KMS-11 (cell line): ENCODE measurements at regions not wholly inside any gene's neighbourhood (a gene's known extent, or its start where the extent isn't known, plus 50 kb on each side); places are given as distances from the start of the nearest gene placed in this dataset.

Experiments used
- H2AFZ ChIP-seq: fragments of 200-600 bp; sonication (generic); 2 replicates; pipeline ENCODE4 v1.6.1; 2016; ENCODE audit warnings: antibody characterized with exemption, mixed run types, low read depth
- H3K27ac ChIP-seq: fragments of 200-600 bp; sonication (generic); 2 replicates; pipeline ENCODE4 v1.6.1; 2016; ENCODE audit warnings: mild to moderate bottlenecking, mixed run types
- H3K27me3 ChIP-seq: fragments of 200-600 bp; sonication (generic); 2 replicates; pipeline ENCODE4 v1.6.1; 2017; ENCODE audit warnings: mild to moderate bottlenecking, low read depth, mixed run types, moderate library complexity; ENCODE audit not compliant: insufficient read depth
- H3K36me3 ChIP-seq: fragments of 200-600 bp; sonication (generic); 2 replicates; pipeline ENCODE4 v1.6.1; 2017; ENCODE audit warnings: mild to moderate bottlenecking, mixed run types; ENCODE audit not compliant: insufficient read depth
- H3K4me1 ChIP-seq: fragments of 200-600 bp; sonication (generic); 2 replicates; pipeline ENCODE4 v1.6.1; 2016; ENCODE audit warnings: mild to moderate bottlenecking, low read depth, mixed run types; ENCODE audit not compliant: poor library complexity, severe bottlenecking
- H3K4me2 ChIP-seq: fragments of 200-600 bp; sonication (generic); 2 replicates; pipeline ENCODE4 v1.7.0; 2016; ENCODE audit warnings: mild to moderate bottlenecking, mixed run types
- H3K4me3 ChIP-seq: fragments of 200-600 bp; sonication (generic); IDR thresholded peaks from 2 replicates; pipeline ENCODE4 v1.6.1; 2017; ENCODE audit warnings: low read depth, low read length, mixed read lengths; ENCODE audit not compliant: insufficient read depth
- H3K79me2 ChIP-seq: fragments of 200-600 bp; sonication (generic); 2 replicates; pipeline ENCODE4 v1.6.1; 2016; ENCODE audit warnings: low read depth, mixed run types; ENCODE audit not compliant: insufficient read depth
- H3K9ac ChIP-seq: fragments of 200-600 bp; sonication (generic); 2 replicates; pipeline ENCODE4 v1.6.1; 2016; ENCODE audit warnings: mild to moderate bottlenecking, mixed run types
- H4K20me1 ChIP-seq: fragments of 200-600 bp; sonication (generic); 2 replicates; pipeline ENCODE4 v1.6.1; 2016; ENCODE audit warnings: mild to moderate bottlenecking, mixed run types; ENCODE audit not compliant: insufficient read depth
- TF ChIP-seq, protein P1 (sequence below): fragments of 200-600 bp; sonication (generic); conservative IDR thresholded peaks from 2 replicates; pipeline ENCODE4 v1.6.1; 2017; ENCODE audit warnings: low read depth, mild to moderate bottlenecking, antibody characterized with exemption, low read length, moderate library complexity, mixed read lengths

- TF ChIP-seq, protein P1, sequence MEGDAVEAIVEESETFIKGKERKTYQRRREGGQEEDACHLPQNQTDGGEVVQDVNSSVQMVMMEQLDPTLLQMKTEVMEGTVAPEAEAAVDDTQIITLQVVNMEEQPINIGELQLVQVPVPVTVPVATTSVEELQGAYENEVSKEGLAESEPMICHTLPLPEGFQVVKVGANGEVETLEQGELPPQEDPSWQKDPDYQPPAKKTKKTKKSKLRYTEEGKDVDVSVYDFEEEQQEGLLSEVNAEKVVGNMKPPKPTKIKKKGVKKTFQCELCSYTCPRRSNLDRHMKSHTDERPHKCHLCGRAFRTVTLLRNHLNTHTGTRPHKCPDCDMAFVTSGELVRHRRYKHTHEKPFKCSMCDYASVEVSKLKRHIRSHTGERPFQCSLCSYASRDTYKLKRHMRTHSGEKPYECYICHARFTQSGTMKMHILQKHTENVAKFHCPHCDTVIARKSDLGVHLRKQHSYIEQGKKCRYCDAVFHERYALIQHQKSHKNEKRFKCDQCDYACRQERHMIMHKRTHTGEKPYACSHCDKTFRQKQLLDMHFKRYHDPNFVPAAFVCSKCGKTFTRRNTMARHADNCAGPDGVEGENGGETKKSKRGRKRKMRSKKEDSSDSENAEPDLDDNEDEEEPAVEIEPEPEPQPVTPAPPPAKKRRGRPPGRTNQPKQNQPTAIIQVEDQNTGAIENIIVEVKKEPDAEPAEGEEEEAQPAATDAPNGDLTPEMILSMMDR, result no peak
- Histone ChIP-seq H3K4me3 (no peak overlapping the region), H4K20me1 (no peaks in the 10 kb centered on the region), H3K9ac (no peak overlapping the region), H3K36me3 (no peaks in the 10 kb centered on the region), H3K27me3 (no peaks in the 10 kb centered on the region), H3K4me2 (no peak overlapping the region), H2AFZ (no peak overlapping the region), H3K4me1 (peaks cover 6% of the 10 kb centered on the region), H3K27ac (no peak overlapping the region), H3K79me2 (no peaks in the 10 kb centered on the region)
These were observed 251.9 kb downstream of the REEP3 start for GRCh38 chr10:63773106-63773505.

DNA sequence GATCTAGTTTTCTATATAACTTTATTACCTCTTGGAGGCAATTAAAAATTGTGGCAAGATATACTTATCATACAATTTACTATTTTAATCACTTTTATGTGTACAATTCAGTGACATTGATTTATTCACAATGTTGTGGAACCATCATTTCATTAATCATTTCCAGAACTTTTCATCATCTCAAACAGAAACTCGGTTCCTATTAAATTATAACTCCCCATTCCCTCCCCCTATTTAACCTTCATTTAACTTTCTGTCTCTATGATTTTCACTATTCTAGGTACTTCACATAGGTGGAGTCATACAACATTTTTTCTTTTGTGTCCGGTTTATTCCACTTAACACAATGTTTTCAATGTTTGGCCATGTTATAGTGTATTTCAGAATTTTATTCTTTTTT, 252.8 kb downstream of the REEP3 start:
- H3K9ac ChIP-seq, result no peak overlapping the region
- TF ChIP-seq, protein P1, result no peak

GRCh38 chr10:63780101-63780500, 258.9 kb downstream of the REEP3 start:
- no peak overlapping the region for H3K4me3 ChIP-seq
- no peaks in the 10 kb centered on the region for H3K79me2 ChIP-seq
- TF ChIP-seq, protein P1, result no peak
- H3K4me2 ChIP-seq, result no peak overlapping the region
- no peaks in the 10 kb centered on the region for H3K27me3 ChIP-seq
- no peaks in the 10 kb centered on the region for H4K20me1 ChIP-seq
- H3K4me1 ChIP-seq, result no peaks in the 10 kb centered on the region
- H3K36me3 ChIP-seq, result no peaks in the 10 kb centered on the region
- no peak overlapping the region for H3K27ac ChIP-seq
- no peak overlapping the region for H2AFZ ChIP-seq
- H3K9ac ChIP-seq, result no peak overlapping the region

More for the DNA sequence above, 252.8 kb downstream of the REEP3 start:
- Histone ChIP-seq H3K36me3 (no peaks in the 10 kb centered on the region), H4K20me1 (no peaks in the 10 kb centered on the region), H3K4me3 (no peak overlapping the region), H3K4me1 (peaks cover 6% of the 10 kb centered on the region), H2AFZ (no peak overlapping the region), H3K27me3 (no peaks in the 10 kb centered on the region), H3K27ac (no peak overlapping the region), H3K4me2 (no peak overlapping the region), H3K79me2 (no peaks in the 10 kb centered on the region)

DNA sequence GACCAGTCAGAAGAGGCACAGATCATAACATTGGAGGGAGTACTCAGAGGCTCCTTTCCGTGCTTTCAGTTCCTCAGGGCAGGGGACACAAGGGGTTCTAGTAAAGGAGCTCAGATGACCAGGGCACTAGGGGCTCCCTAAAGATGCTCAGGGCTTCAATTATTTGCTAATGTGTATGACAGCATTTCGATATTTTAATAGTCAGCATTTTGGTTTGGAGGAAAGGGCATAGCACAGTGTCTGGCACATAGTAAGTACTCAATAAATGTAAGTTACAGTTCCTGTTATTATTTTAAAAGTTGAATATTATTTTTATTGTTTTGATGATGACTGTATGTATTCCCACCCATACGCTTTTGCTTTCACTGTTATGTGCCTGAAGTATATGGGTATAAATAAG, 260.0 kb downstream of the REEP3 start:
- H3K4me1 ChIP-seq, result no peaks in the 10 kb centered on the region
- no peaks in the 10 kb centered on the region for H3K79me2 ChIP-seq
- H2AFZ ChIP-seq, result no peak overlapping the region
- H3K27me3 ChIP-seq, result no peaks in the 10 kb centered on the region
- no peak overlapping the region for H3K4me3 ChIP-seq
- no peaks in the 10 kb centered on the region for H3K36me3 ChIP-seq
- no peak overlapping the region for H3K9ac ChIP-seq
- H3K27ac ChIP-seq, result no peak overlapping the region
- H4K20me1 ChIP-seq, result no peaks in the 10 kb centered on the region
- no peak overlapping the region for H3K4me2 ChIP-seq
- TF ChIP-seq, protein P1, result no peak
